Prostate gland (tissue), 2 donors: ENCODE measurements at regions not wholly inside any gene's neighbourhood (a gene's known extent, or its start where the extent isn't known, plus 50 kb on each side); places are given as distances from the start of the nearest gene placed in this dataset.

ENCODE experiments used
- POLR2A ChIP-seq: fragments of 450-650 bp; IDR thresholded peaks from one replicate; pipeline ENCODE4 v1.6.1; 2016; ENCODE audit warnings: antibody characterized with exemption, mild to moderate bottlenecking
- POLR2AphosphoS5 ChIP-seq: sonication (generic); formaldehyde crosslinking; IDR thresholded peaks from one replicate; pipeline ENCODE4 v1.6.1; 2017; ENCODE audit warnings: antibody characterized with exemption
- TF ChIP-seq, protein P1 (sequence below), 4 experiments: fragments of 200-600 bp in 2 of 4; fragments of 450-650 bp in 2 of 4; sonication (generic) in 2 of 4; IDR thresholded peaks; 1 replicate in 3 of 4; 2 replicates in 1 of 4; pipeline ENCODE4 v1.5.1; 2016 to 2019; ENCODE audit warnings: antibody characterized with exemption in 4 of 4, mild to moderate bottlenecking in 2 of 4, moderate library complexity in 2 of 4

DNA sequence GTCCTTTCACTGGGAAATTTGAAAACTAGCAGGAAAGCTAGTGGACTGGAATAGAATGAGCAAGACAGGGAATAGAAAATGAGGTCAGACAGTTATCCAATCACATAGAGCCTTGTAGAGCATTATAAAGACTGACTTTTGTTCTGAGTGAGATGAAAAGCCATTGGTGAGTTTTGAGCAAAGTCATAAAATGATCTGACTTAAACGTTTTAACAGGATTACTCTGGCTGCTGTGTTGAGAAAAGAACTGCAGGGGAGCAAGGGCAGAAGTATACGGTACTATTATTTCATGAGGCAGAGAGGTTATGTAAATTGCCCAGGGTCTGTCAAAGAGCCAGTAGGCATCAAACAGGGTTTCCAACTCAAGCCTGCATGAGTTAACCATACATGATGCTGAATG lies 393.4 kb downstream of the TFEC start:
- TF ChIP-seq POLR2A (no peak), POLR2AphosphoS5 (no peak)
- TF ChIP-seq, protein P1, sequence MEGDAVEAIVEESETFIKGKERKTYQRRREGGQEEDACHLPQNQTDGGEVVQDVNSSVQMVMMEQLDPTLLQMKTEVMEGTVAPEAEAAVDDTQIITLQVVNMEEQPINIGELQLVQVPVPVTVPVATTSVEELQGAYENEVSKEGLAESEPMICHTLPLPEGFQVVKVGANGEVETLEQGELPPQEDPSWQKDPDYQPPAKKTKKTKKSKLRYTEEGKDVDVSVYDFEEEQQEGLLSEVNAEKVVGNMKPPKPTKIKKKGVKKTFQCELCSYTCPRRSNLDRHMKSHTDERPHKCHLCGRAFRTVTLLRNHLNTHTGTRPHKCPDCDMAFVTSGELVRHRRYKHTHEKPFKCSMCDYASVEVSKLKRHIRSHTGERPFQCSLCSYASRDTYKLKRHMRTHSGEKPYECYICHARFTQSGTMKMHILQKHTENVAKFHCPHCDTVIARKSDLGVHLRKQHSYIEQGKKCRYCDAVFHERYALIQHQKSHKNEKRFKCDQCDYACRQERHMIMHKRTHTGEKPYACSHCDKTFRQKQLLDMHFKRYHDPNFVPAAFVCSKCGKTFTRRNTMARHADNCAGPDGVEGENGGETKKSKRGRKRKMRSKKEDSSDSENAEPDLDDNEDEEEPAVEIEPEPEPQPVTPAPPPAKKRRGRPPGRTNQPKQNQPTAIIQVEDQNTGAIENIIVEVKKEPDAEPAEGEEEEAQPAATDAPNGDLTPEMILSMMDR (IDR thresholded peaks at IDR 0.05), result no peak
